K562 (cell line): ENCODE measurements at regions not wholly inside any gene's neighbourhood (a gene's known extent, or its start where the extent isn't known, plus 50 kb on each side); places are given as distances from the start of the nearest gene placed in this dataset.

Experiments
- ATAC-seq: fragments of 200-7000 bp; cut with Tn5 transposase; 3 replicates; pipeline ENCODE4 v1.9.1; 2020; ENCODE audit warnings: moderate library complexity
- BruUV-seq: library from RNA; stranded (reverse); fragments of 400-500 nt; replicated peaks from 2 replicates; lab custom pipeline; 2021; lab: Mats Ljungman, UMichigan
- CTCF ChIA-PET: fragments of 300-600 bp; formaldehyde crosslinking; extraction: SDS; loops from one replicate; lab custom pipeline; 2021; ENCODE audit warnings: low intra/inter-chr PET ratio; lab: Yijun Ruan, JAX
- POLR2A ChIA-PET: fragments of 300-600, 350-650 bp; sonication (Branson Sonifier 250); formaldehyde crosslinking; extraction: SDS; loops from one replicate; lab custom pipeline; 2021; ENCODE audit warnings: antibody characterized with exemption, inconsistent platforms; lab: Yijun Ruan, JAX
- DNase-seq, 4 experiments: peaks; one replicate each; pipeline versions ENCODE4 v3.0.0 to v3.0.0-alpha.2; 2011 to 2018; ENCODE audit warnings: low spot score in 3 of 4, mixed read lengths in 3 of 4; ENCODE audit errors: extremely low read depth in 1 of 4
- FAIRE-seq: peaks from 2 replicates; lab custom pipeline; 2011; peaks lifted over from hg19 to GRCh38; lab: Jason Lieb, UNC
- H2AFZ ChIP-seq: 2 replicates; pipeline ENCODE4 v1.6.0; 2011; ENCODE audit warnings: low read depth, low read length, control low read depth, inconsistent platforms
- H3K27ac ChIP-seq: fragments of 200-600 bp; 3 replicates; pipeline ENCODE4 v1.8.0; 2011; ENCODE audit warnings: low read depth, mild to moderate bottlenecking, control low read depth, inconsistent platforms, low read length, moderate library complexity, mixed read lengths; ENCODE audit errors: extremely low read depth
- H3K27me3 ChIP-seq, 2 experiments: fragments of 300-600 bp in 1 of 2; 2 replicates in 1 of 2; 3 replicates in 1 of 2; pipeline versions ENCODE4 v1.6.0 to v1.8.0; 2011; ENCODE audit warnings: inconsistent platforms in 2 of 2, low read length in 2 of 2, mild to moderate bottlenecking in 1 of 2, mixed read lengths in 1 of 2, moderate library complexity in 1 of 2; ENCODE audit not compliant: control insufficient read depth in 2 of 2, insufficient read depth in 2 of 2
- H3K36me3 ChIP-seq: fragments of 300-600 bp; 3 replicates; pipeline ENCODE4 v1.8.0; 2011; ENCODE audit warnings: mild to moderate bottlenecking, low read length, inconsistent platforms; ENCODE audit not compliant: control insufficient read depth, insufficient read depth
- H3K4me1 ChIP-seq, 2 experiments: fragments of 200-600 bp in 1 of 2; replicated peaks in 1 of 2; 2 replicates in 1 of 2; 3 replicates in 1 of 2; pipeline versions ENCODE4 v1.5.1 to v1.8.0; 2011; ENCODE audit warnings: inconsistent platforms in 2 of 2, low read length in 2 of 2, mild to moderate bottlenecking in 1 of 2, mixed read lengths in 1 of 2, moderate library complexity in 1 of 2; ENCODE audit not compliant: control insufficient read depth in 2 of 2, insufficient read depth in 2 of 2
- H3K4me2 ChIP-seq: 2 replicates; pipeline ENCODE4 v1.6.1; 2011; ENCODE audit warnings: low read length, control low read depth, inconsistent platforms, mixed read lengths; ENCODE audit not compliant: insufficient read depth
- H3K4me3 ChIP-seq: fragments of 200-600 bp; sonication (generic), shearing (Covaris generic); 2 replicates; pipeline ENCODE4 v1.5.1; 2016; ENCODE audit warnings: control low read depth, inconsistent platforms
- H3K79me2 ChIP-seq: fragments of 200-600 bp; 3 replicates; pipeline ENCODE4 v1.8.0; 2011; ENCODE audit warnings: low read length, inconsistent platforms; ENCODE audit not compliant: control insufficient read depth, insufficient read depth
- H3K9ac ChIP-seq, 2 experiments: 2 replicates each; pipeline versions ENCODE4 v1.6.0 to v1.6.1; 2011; ENCODE audit warnings: low read depth in 2 of 2, low read length in 2 of 2, control low read depth in 1 of 2, inconsistent platforms in 1 of 2, mild to moderate bottlenecking in 1 of 2, mixed read lengths in 1 of 2; ENCODE audit not compliant: insufficient read depth in 1 of 2
- H3K9me1 ChIP-seq: one replicate; pipeline ENCODE4 v1.6.0; 2011; ENCODE audit warnings: inconsistent platforms, mild to moderate bottlenecking, low read length, moderate library complexity; ENCODE audit not compliant: control insufficient read depth, insufficient read depth
- H3K9me3 ChIP-seq: replicated peaks from 2 replicates; pipeline ENCODE4 v1.5.1; 2011; ENCODE audit warnings: low read depth, low read length, inconsistent platforms; ENCODE audit not compliant: control insufficient read depth, insufficient read depth
- H4K20me1 ChIP-seq: replicated peaks from 2 replicates; pipeline ENCODE4 v1.6.1; 2011; ENCODE audit warnings: low read length, inconsistent platforms, mixed read lengths; ENCODE audit not compliant: control insufficient read depth, insufficient read depth
- ELF1 ChIP-seq: fragments of 200-800 bp; sonication (Bioruptor generic); IDR thresholded peaks from 2 replicates; pipeline ENCODE4 v1.6.1; 2016; ENCODE audit warnings: missing genetic modification characterization, missing compliant biosample characterization
- ELF2 ChIP-seq: fragments of 250-450 bp; sonication (Bioruptor Pico); IDR thresholded peaks from 2 replicates; pipeline ENCODE4 v1.5.0; 2021; ENCODE audit warnings: mild to moderate bottlenecking
- GABPB2 ChIP-seq: fragments of 250-450 bp; sonication (Bioruptor Pico); conservative IDR thresholded peaks from 2 replicates; pipeline ENCODE4 v1.5.1; 2021; ENCODE audit warnings: mild to moderate bottlenecking
- HOXB6 ChIP-seq: fragments of 250-450 bp; sonication (Bioruptor Pico); IDR thresholded peaks from 2 replicates; pipeline ENCODE4 v1.5.1; 2022; ENCODE audit warnings: mild to moderate bottlenecking, borderline replicate concordance
- MAZ ChIP-seq, 2 experiments: fragments of 450-650 bp in 1 of 2; sonication (generic) in 1 of 2; formaldehyde crosslinking; IDR thresholded peaks in 1 of 2; conservative IDR thresholded peaks in 1 of 2; 2 replicates each; pipeline versions ENCODE4 v1.4.0 to v1.5.0; 2020; ENCODE audit warnings: mild to moderate bottlenecking in 1 of 2, missing genetic modification reagents in 1 of 2
- NUFIP1 ChIP-seq: fragments of 450-650 bp; IDR thresholded peaks from 2 replicates; pipeline ENCODE4 v1.6.1; 2018; ENCODE audit not compliant: partially characterized antibody
- POU5F1 ChIP-seq: fragments of 150-350 bp; IDR thresholded peaks from 2 replicates; pipeline ENCODE4 v1.6.1; 2014; ENCODE audit warnings: borderline replicate concordance, low read length, low read depth, mild to moderate bottlenecking; ENCODE audit not compliant: partially characterized antibody
- PTTG1 ChIP-seq: fragments of 450-650 bp; IDR thresholded peaks from 2 replicates; pipeline ENCODE4 v1.6.1; 2016; ENCODE audit warnings: low read depth, mild to moderate bottlenecking, missing genetic modification characterization, missing compliant biosample characterization
- SIX5 ChIP-seq, 2 experiments: IDR thresholded peaks; 2 replicates each; pipeline ENCODE4 v1.6.1; 2011; ENCODE audit warnings: low read length in 2 of 2, borderline replicate concordance in 1 of 2, low read depth in 1 of 2, mild to moderate bottlenecking in 1 of 2, moderate library complexity in 1 of 2; ENCODE audit not compliant: insufficient read depth in 1 of 2
- SNAPC5 ChIP-seq: fragments of 250-450 bp; sonication (Bioruptor Pico); IDR thresholded peaks from 2 replicates; pipeline ENCODE4 v1.8.0; 2021; ENCODE audit warnings: moderate library complexity, mild to moderate bottlenecking, inconsistent platforms
- STAG1 ChIP-seq: sonication (generic); formaldehyde crosslinking; IDR thresholded peaks from 2 replicates; pipeline ENCODE4 v1.5.0; 2020; ENCODE audit warnings: missing genetic modification reagents, borderline replicate concordance
- XRCC3 ChIP-seq: fragments of 450-650 bp; IDR thresholded peaks from 2 replicates; pipeline ENCODE4 v1.6.1; 2017; ENCODE audit warnings: mild to moderate bottlenecking, moderate library complexity
- ZFP30 ChIP-seq: fragments of 250-450 bp; sonication (Bioruptor Pico); IDR thresholded peaks from 2 replicates; pipeline ENCODE4 v1.8.0; 2022; ENCODE audit warnings: moderate library complexity, mild to moderate bottlenecking, inconsistent platforms, borderline replicate concordance
- ZNF133 ChIP-seq: fragments of 250-450 bp; sonication (Bioruptor Pico); IDR thresholded peaks from 2 replicates; pipeline ENCODE4 v1.4.0; 2020; ENCODE audit warnings: mild to moderate bottlenecking
- ZNF3 ChIP-seq: fragments of 250-450 bp; sonication (Bioruptor Pico); IDR thresholded peaks from 2 replicates; pipeline ENCODE4 v1.5.0; 2021; ENCODE audit warnings: mild to moderate bottlenecking, moderate library complexity
- ZNF41 ChIP-seq: fragments of 250-450 bp; sonication (Bioruptor Pico); conservative IDR thresholded peaks from 2 replicates; pipeline ENCODE4 v1.4.0; 2020; ENCODE audit warnings: mild to moderate bottlenecking
- ZNF586 ChIP-seq: fragments of 450-650 bp; formaldehyde crosslinking; conservative IDR thresholded peaks from 2 replicates; pipeline ENCODE4 v1.4.0; 2020; ENCODE audit warnings: mild to moderate bottlenecking, moderate library complexity
- ZNF740 ChIP-seq, 3 experiments: fragments of 200-800 bp in 1 of 3; sonication (Bioruptor generic) in 1 of 3; sonication (generic) in 1 of 3; formaldehyde crosslinking in 1 of 3; IDR thresholded peaks; 2 replicates each; pipeline versions ENCODE4 v1.6.1 to v1.8.0; 2016 to 2022; ENCODE audit warnings: mild to moderate bottlenecking in 2 of 3, missing compliant biosample characterization in 2 of 3, missing genetic modification characterization in 2 of 3, missing genetic modification reagents in 1 of 3
- ZSCAN32 ChIP-seq: fragments of 450-650 bp; formaldehyde crosslinking; IDR thresholded peaks from 2 replicates; pipeline ENCODE4 v1.4.0; 2020; ENCODE audit warnings: mild to moderate bottlenecking, moderate library complexity
- WGBS: fragments of 100-300 bp; shearing (Covaris generic); methylation state at CpG from one replicate; pipeline ENCODE4 v1.1.6; 2016; ENCODE audit warnings: low coverage, mixed read lengths; ENCODE audit not compliant: insufficient coverage; ENCODE audit errors: missing lambda C conversion rate; 5-methylcytosine and 5-hydroxymethylcytosine counted together
- in situ Hi-C: fragments of 300-500 bp; cut with MboI; formaldehyde crosslinking; loops from 4 replicates; pipeline ENCODE4 v1.15.0; 2018; ENCODE audit warnings: inconsistent platforms, mixed read lengths
- intact Hi-C: fragments of 100-400 bp; cut with micrococcal nuclease; formaldehyde crosslinking; loops from 2 replicates; pipeline ENCODE4 v1.14.2; 2022

GRCh38 chr19:30741566-30741965 is 369.4 kb downstream of the ZNF536 start:
- in situ Hi-C loops (no loop called here), intact Hi-C loops (no loop called here)
- Histone ChIP-seq H4K20me1 (peaks cover 5% of the 10 kb centered on the region; the same call in 1 of the 2 replicates), H3K79me2 (no peaks in the 10 kb centered on the region), H3K9me3 (no peaks in the 10 kb centered on the region), H3K27me3 (peaks cover 9 to 35% of the 10 kb centered on the region in 2 experiments; a peak in 3 of 5 replicates), H3K4me3 (no peak overlapping the region), H3K27ac (no peak overlapping the region), H3K9ac (no peak overlapping the region), H3K4me2 (no peak overlapping the region), H3K36me3 (no peaks in the 10 kb centered on the region), H3K9me1 (no peaks in the 10 kb centered on the region), H2AFZ (no peak overlapping the region), H3K4me1 (no peaks in the 10 kb centered on the region)
- ATAC-seq (no peak), DNase-seq (no peak), FAIRE-seq (no peak)
- ChIA-PET POLR2A (no interaction called here), CTCF (no interaction called here)
- TF ChIP-seq ZSCAN32 (CRISPR knock-in tag) (no peak), GABPB2 (CRISPR knock-in tag) (no peak), ZNF3 (CRISPR knock-in tag) (no peak), STAG1 (CRISPR knock-in tag) (no peak), MAZ (CRISPR knock-in tag; conservative IDR thresholded peaks at IDR 0.05 in 1 of 2, IDR thresholded peaks at IDR 0.05 in 1 of 2) (no peak), PTTG1 (tag) (no peak), ZNF41 (CRISPR knock-in tag) (no peak), ZNF740 (CRISPR knock-in tag; IDR thresholded peaks at IDR 0.05) (no peak), ZNF740 (tag; IDR thresholded peaks at IDR 0.05) (no peak), SNAPC5 (CRISPR knock-in tag) (no peak), ZNF133 (CRISPR knock-in tag) (no peak), HOXB6 (CRISPR knock-in tag) (no peak), POU5F1 (no peak), ELF1 (tag) (no peak), XRCC3 (no peak), SIX5 (IDR thresholded peaks at IDR 0.05; ENCODE audit: borderline replicate concordance in 1 of 2, insufficient read depth in 1 of 2, low read depth in 1 of 2, low read length in 2 of 2) (no peak), ELF2 (CRISPR knock-in tag) (no peak), NUFIP1 (no peak), ZFP30 (CRISPR knock-in tag) (no peak), ZNF586 (CRISPR knock-in tag) (no peak)
- 0% methylated on average over 2 of the region's 2 CpGs for WGBS
- BruUV-seq, result no TSS peak
